Retinal pigment epithelial cell (primary cell): ENCODE measurements at regions not wholly inside any gene's neighbourhood (a gene's known extent, or its start where the extent isn't known, plus 50 kb on each side); places are given as distances from the start of the nearest gene placed in this dataset.

ENCODE experiments used
- DNase-seq: peaks from one replicate; pipeline ENCODE4 v3.0.0-alpha.2; 2010; ENCODE audit warnings: low read depth
- H3K4me3 ChIP-seq: 2 replicates; pipeline ENCODE4 v1.5.1; 2011; ENCODE audit warnings: mild to moderate bottlenecking, low read length, control low read depth, moderate library complexity
- CTCF ChIP-seq: conservative IDR thresholded peaks from 2 replicates; pipeline ENCODE4 v1.5.1; 2011; ENCODE audit warnings: low read depth, low read length, control low read depth, inconsistent platforms

GRCh38 chr6:14434916-14435690, 317.5 kb downstream of the CD83 start:
- no peak for DNase-seq
- H3K4me3 ChIP-seq = no peak overlapping the region
- no peak for TF ChIP-seq CTCF

GRCh38 chr6:14436592-14437132, 319.1 kb downstream of the CD83 start:
- no peak overlapping the region for H3K4me3 ChIP-seq
- TF ChIP-seq CTCF = no peak
- DNase-seq = no peak

- no peak for DNase-seq
Measured at GRCh38 chr6:14439419-14439818, 321.8 kb downstream of the CD83 start.

GRCh38 chr6:14440215-14440910, 322.8 kb downstream of the CD83 start:
- no peak for DNase-seq
- H3K4me3 ChIP-seq = no peak overlapping the region
- no peak for TF ChIP-seq CTCF

More at GRCh38 chr6:14439419-14439818, 321.8 kb downstream of the CD83 start:
- no peak overlapping the region for H3K4me3 ChIP-seq
- TF ChIP-seq CTCF = no peak

- no peak for DNase-seq
- TF ChIP-seq CTCF = no peak
- no peak overlapping the region for H3K4me3 ChIP-seq
Measured at GRCh38 chr6:14440940-14441781, 323.6 kb downstream of the CD83 start.

GRCh38 chr6:14442242-14442641, 324.7 kb downstream of the CD83 start:
- no peak for TF ChIP-seq CTCF
- DNase-seq = no peak
- no peak overlapping the region for H3K4me3 ChIP-seq
